Tibial nerve (tissue), 4 donors: ENCODE measurements at regions not wholly inside any gene's neighbourhood (a gene's known extent, or its start where the extent isn't known, plus 50 kb on each side); places are given as distances from the start of the nearest gene placed in this dataset.
A peak's percentile ranks its signal among the peaks of the same experiment; 100 is the strongest.

ENCODE experiments used
- DNase-seq, 2 donors: peaks; one replicate each; pipeline ENCODE4 v3.0.0-alpha.2; 2019; ENCODE audit warnings: low spot score in 2 of 2
- H3K27ac ChIP-seq, 4 donors: fragments of 200-600 bp; sonication (generic) in 3 of 4; one replicate each; pipeline ENCODE4 v1.5.1; 2017 to 2019; ENCODE audit warnings: mild to moderate bottlenecking in 1 of 4
- H3K27me3 ChIP-seq, 2 donors: fragments of 200-600 bp; sonication (generic) in 1 of 2; one replicate each; pipeline versions ENCODE4 v1.5.1 to v1.6.0; 2017 to 2019
- H3K36me3 ChIP-seq, 3 donors: fragments of 200-600 bp; sonication (generic); one replicate each; pipeline ENCODE4 v1.5.1; 2018 to 2019
- H3K4me1 ChIP-seq, 4 donors: fragments of 200-600 bp; sonication (generic) in 3 of 4; one replicate each; pipeline ENCODE4 v1.5.1; 2017 to 2019
- H3K4me3 ChIP-seq, 4 donors: fragments of 200-600 bp; sonication (generic) in 3 of 4; one replicate each; pipeline ENCODE4 v1.5.1; 2017 to 2019; ENCODE audit warnings: mild to moderate bottlenecking in 1 of 4, moderate library complexity in 1 of 4
- H3K9me3 ChIP-seq, 4 donors: fragments of 200-600 bp; sonication (generic) in 3 of 4; one replicate each; pipeline ENCODE4 v1.5.1; 2017 to 2019
- CTCF ChIP-seq, 5 experiments: fragments of 200-600 bp in 3 of 5; fragments of 450-650 bp in 2 of 5; sonication (generic) in 3 of 5; IDR thresholded peaks; one replicate each; pipeline ENCODE4 v1.5.1; 2016 to 2019; ENCODE audit warnings: antibody characterized with exemption in 5 of 5, mild to moderate bottlenecking in 3 of 5, moderate library complexity in 2 of 5
- EP300 ChIP-seq, 2 donors: sonication (generic); formaldehyde crosslinking; IDR thresholded peaks; one replicate each; pipeline ENCODE4 v1.6.1; 2017; ENCODE audit warnings: antibody characterized with exemption in 2 of 2, mild to moderate bottlenecking in 1 of 2
- POLR2A ChIP-seq, 2 donors: fragments of 450-650 bp; IDR thresholded peaks; one replicate each; pipeline ENCODE4 v1.6.1; 2017; ENCODE audit warnings: antibody characterized with exemption in 2 of 2, mild to moderate bottlenecking in 2 of 2, moderate library complexity in 2 of 2
- WGBS, 2 donors: methylation state at CpG; one replicate each; pipeline ENCODE4 v1.1.5; 2018; 5-methylcytosine and 5-hydroxymethylcytosine counted together

DNA sequence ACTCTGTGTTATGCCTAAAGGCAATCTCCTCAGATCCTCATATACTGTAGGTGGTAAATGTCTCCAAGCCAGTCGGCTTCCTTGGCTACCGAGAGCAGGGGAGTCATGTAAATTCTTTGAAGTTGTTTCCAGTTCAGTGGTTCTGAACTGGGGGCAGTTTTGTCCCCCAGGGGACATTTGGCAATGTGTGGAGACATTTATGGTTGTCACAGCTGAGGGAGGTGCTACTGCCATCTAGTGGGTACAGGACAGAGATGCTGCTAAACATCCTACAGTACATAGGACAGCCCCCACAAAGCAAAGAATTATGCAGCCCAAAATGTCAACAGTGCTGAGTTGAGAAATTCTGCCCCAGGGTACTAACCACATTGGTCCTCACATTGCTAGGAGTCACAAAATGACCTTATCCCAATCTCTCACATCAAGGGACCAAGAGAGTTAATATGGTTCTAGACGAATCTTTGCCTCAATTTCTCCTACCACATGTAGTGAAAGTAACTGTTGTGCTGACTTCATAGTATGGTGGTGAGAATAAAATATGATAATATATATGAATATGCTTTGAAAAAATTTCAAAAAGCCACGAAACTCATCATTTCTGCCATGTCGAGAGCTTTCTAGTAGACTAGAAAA lies 104.4 kb upstream of the ARHGAP24 start:
- Histone ChIP-seq H3K4me1 (peaks cover 0 to 7% (median 0%) of the 10 kb centered on the region in 4 donors), H3K4me3 (no peak overlapping the region), H3K27ac (no peak overlapping the region), H3K36me3 (no peaks in the 10 kb centered on the region), H3K9me3 (no peaks in the 10 kb centered on the region), H3K27me3 (no peaks in the 10 kb centered on the region)
- DNase-seq, result peak in 1 of 2 donors; percentile 30
- TF ChIP-seq EP300 (IDR thresholded peaks at IDR 0.05), result no peak
- TF ChIP-seq POLR2A (IDR thresholded peaks at IDR 0.05), result no peak
- TF ChIP-seq CTCF (IDR thresholded peaks at IDR 0.05), result peak in 4 of 5 experiments; percentile 34 to 52 (median 43)
- 55 to 60% methylated on average over 5 of the region's 5 CpGs for WGBS, 2 donors

- no peaks in the 10 kb centered on the region for H3K36me3 ChIP-seq
- H3K27ac ChIP-seq, result no peak overlapping the region
- H3K4me1 ChIP-seq, result peaks cover 0 to 7% (median 0%) of the 10 kb centered on the region in 4 donors
- no peak for DNase-seq
- TF ChIP-seq POLR2A (IDR thresholded peaks at IDR 0.05), result no peak
- no peak for TF ChIP-seq EP300 (IDR thresholded peaks at IDR 0.05)
- WGBS, 2 donors, result 67 to 81% methylated on average over 4 of the region's 4 CpGs
- no peaks in the 10 kb centered on the region for H3K9me3 ChIP-seq
- H3K4me3 ChIP-seq, result no peak overlapping the region
- no peaks in the 10 kb centered on the region for H3K27me3 ChIP-seq
Measured at GRCh38 chr4:85372966-85373365, 102.0 kb upstream of the ARHGAP24 start.

- H3K36me3 ChIP-seq, result no peaks in the 10 kb centered on the region
- H3K27ac ChIP-seq, result no peak overlapping the region
- TF ChIP-seq CTCF (IDR thresholded peaks at IDR 0.05), result no peak
- TF ChIP-seq EP300 (IDR thresholded peaks at IDR 0.05), result no peak
- TF ChIP-seq POLR2A (IDR thresholded peaks at IDR 0.05), result no peak
- no peak for DNase-seq
- no peaks in the 10 kb centered on the region for H3K27me3 ChIP-seq
- H3K9me3 ChIP-seq, result no peaks in the 10 kb centered on the region
- H3K4me3 ChIP-seq, result no peak overlapping the region
- 82 to 89% methylated on average over 3 of the region's 3 CpGs for WGBS, 2 donors
- no peaks in the 10 kb centered on the region for H3K4me1 ChIP-seq
Measured at GRCh38 chr4:85376285-85376684, 98.7 kb upstream of the ARHGAP24 start.

- WGBS, 2 donors, result 77 to 78% methylated on average over 4 of the region's 4 CpGs
- no peak for TF ChIP-seq POLR2A (IDR thresholded peaks at IDR 0.05)
- TF ChIP-seq EP300 (IDR thresholded peaks at IDR 0.05), result no peak
- TF ChIP-seq CTCF (IDR thresholded peaks at IDR 0.05), result no peak
- H3K27ac ChIP-seq, result no peak overlapping the region
- no peak overlapping the region for H3K4me3 ChIP-seq
- no peaks in the 10 kb centered on the region for H3K9me3 ChIP-seq
- no peaks in the 10 kb centered on the region for H3K36me3 ChIP-seq
- no peaks in the 10 kb centered on the region for H3K4me1 ChIP-seq
- no peak for DNase-seq
- H3K27me3 ChIP-seq, result no peaks in the 10 kb centered on the region
Measured at GRCh38 chr4:85381968-85382367, 93.0 kb upstream of the ARHGAP24 start.

DNA sequence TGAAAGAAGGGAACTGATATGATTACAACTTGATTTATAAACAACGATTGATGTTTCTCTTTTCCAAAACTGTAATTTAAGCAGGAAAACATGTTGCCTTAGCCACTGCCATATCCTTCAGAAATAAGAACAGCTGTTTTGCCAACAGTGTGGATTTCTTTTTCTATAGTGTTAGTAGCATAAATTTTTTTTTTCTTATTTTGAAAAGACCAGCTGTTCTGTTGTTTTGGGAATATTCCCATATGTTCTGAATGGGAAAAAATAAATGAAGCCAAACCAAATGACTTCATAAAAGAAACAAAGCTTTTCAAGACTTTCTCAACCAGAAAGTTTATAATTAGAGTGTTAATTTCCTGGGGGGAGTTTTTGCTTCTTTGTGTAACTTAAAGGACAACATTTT lies 83.9 kb upstream of the ARHGAP24 start:
- Histone ChIP-seq H3K36me3 (no peaks in the 10 kb centered on the region), H3K4me3 (no peak overlapping the region), H3K4me1 (peaks cover 0 to 8% (median 1%) of the 10 kb centered on the region in 4 donors), H3K27me3 (no peaks in the 10 kb centered on the region), H3K9me3 (no peaks in the 10 kb centered on the region), H3K27ac (no peak overlapping the region)
- DNase-seq, result no peak
- TF ChIP-seq POLR2A (IDR thresholded peaks at IDR 0.05), result no peak
- TF ChIP-seq EP300 (IDR thresholded peaks at IDR 0.05), result no peak
- no peak for TF ChIP-seq CTCF (IDR thresholded peaks at IDR 0.05)
- WGBS, 2 donors, result 28 to 48% methylated on average over 1 of the region's 1 CpG
